ENCODE measurements at regions not wholly inside any gene's neighbourhood (a gene's known extent, or its start where the extent isn't known, plus 50 kb on each side); places are given as distances from the start of the nearest gene placed in this dataset.

- no peak for TF ChIP-seq ZNF639 (tag by site-specific recombination; IDR thresholded peaks at IDR 0.05)
- TF ChIP-seq KLF10 (tag by site-specific recombination; IDR thresholded peaks at IDR 0.05) = no peak
- no peak for TF ChIP-seq CTCF (tag by site-specific recombination; IDR thresholded peaks at IDR 0.05)
- TF ChIP-seq ZNF10 (tag by site-specific recombination; IDR thresholded peaks at IDR 0.05) = no peak
- no peak for TF ChIP-seq ZSCAN16 (tag by site-specific recombination; IDR thresholded peaks at IDR 0.05)
- no peak for TF ChIP-seq ZNF169 (tag by site-specific recombination; IDR thresholded peaks at IDR 0.05)
- TF ChIP-seq ZNF19 (tag by site-specific recombination; IDR thresholded peaks at IDR 0.05; ENCODE audit: low read depth) = no peak
- no peak for TF ChIP-seq YY1 (tag by site-specific recombination; IDR thresholded peaks at IDR 0.05)
- no peak for TF ChIP-seq ZNF530 (tag by site-specific recombination; IDR thresholded peaks at IDR 0.05; ENCODE audit: low read depth)
- TF ChIP-seq ZNF140 (tag by site-specific recombination; IDR thresholded peaks at IDR 0.05) = no peak
- TF ChIP-seq ZSCAN30 (tag by site-specific recombination; IDR thresholded peaks at IDR 0.05) = no peak
These were observed 128.1 kb upstream of the SLIT3 start for GRCh38 chr5:169429044-169429443.

All from HEK293 (cell line).